ENCODE measurements at regions not wholly inside any gene's neighbourhood (a gene's known extent, or its start where the extent isn't known, plus 50 kb on each side); places are given as distances from the start of the nearest gene placed in this dataset.

GRCh38 chr3:80890571-80890970, 870.9 kb downstream of the GBE1 start:
- TF ChIP-seq CTCF (IDR thresholded peaks at IDR 0.05), result no peak
- TF ChIP-seq POLR2A (IDR thresholded peaks at IDR 0.05; ENCODE audit: low read depth), result no peak
- TF ChIP-seq EP300 (IDR thresholded peaks at IDR 0.05), result no peak

All from esophagus muscularis mucosa (tissue), 4 donors.